Islet precursor cell (in vitro differentiated cells): ENCODE measurements at regions not wholly inside any gene's neighbourhood (a gene's known extent, or its start where the extent isn't known, plus 50 kb on each side); places are given as distances from the start of the nearest gene placed in this dataset.
A peak's percentile ranks its signal among the peaks of the same experiment; 100 is the strongest.

Source experiments
- DNase-seq: peaks from one replicate; pipeline ENCODE4 v3.0.0-alpha.2; 2018

DNA sequence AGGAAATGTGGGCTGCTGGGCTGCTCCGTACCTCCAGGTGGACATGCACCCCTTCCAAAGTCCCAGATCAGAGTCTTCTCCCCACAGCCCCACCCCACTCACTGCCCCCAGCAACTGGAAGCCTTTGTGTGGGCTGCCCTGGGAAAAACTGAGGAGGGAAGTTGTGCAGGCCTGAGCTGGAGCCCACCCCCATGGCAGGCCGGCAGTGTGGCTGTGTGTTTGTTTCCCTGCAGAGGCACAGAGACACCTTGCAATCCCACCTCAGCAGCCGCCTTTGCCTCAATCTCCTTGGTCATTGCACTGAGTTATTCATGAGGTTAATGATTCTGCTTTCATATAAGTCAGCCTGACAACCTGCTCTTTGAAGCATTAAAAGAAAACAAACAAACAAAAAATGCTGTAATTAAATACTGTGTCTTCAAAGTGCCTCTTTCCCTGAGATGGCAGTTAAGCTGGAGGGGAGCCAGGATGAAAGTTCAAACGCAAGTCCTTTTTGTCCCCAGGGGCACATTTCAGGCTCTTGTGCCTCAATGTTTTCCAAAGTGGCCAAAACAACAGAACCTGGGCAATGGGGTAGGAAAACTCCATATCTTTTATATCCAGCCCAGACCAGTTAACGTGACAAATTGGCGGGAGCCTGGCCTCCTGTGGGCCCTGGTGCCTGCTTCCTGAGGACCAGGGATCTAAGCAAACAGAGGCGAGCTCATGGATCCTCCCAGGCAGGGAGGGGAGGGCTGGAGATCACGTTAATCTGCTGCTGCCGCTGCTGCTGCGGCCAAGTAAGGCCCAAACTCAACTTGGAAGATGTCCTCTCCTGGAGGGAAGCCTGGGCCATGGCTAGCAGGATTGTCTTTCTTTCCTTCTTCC, 51.9 kb upstream of the TSPAN11 start:
- DNase-seq, result peak; percentile 54

GRCh38 chr12:30870491-30871265, 55.9 kb upstream of the TSPAN11 start:
- peak; percentile 41 for DNase-seq

DNA sequence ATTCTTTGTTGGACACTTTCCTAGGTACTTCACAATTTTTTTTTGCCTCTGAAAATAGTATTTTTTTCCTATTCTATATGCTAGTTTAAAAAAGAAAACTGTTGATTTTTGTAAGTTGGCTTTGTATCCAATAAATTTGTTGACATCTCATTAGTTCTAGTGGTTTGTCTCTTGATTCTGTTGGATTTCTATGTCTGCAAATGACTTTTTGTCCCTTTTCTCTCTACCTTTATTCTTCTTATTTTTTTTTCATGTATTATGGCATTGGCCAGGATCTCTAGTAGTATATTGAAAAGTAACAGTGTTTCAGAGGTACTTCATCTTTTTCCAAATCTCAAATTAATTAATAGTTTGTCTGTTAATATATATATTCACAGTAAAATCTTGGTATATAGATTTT, 59.1 kb upstream of the TSPAN11 start:
- no peak for DNase-seq

DNA sequence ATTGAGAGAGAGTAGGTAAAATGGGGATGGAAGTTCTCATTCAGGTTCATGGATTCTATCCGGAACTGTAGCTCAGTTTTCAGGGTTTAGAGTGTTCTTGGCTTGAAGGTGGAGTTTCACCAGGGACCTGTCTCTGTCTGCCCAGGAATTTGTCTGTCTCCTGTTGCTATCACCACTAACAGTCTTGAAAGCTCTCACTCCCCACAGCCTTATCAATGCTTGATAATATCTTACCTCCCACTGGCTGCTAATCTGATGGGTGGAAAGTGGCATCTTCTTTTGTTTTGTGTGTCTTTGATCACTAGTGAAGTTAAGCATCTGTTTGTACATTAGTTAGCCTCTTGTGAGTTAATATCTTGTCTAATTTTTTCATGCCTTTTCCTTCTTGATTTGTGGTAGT, 60.3 kb upstream of the TSPAN11 start:
- no peak for DNase-seq

- peak; percentile 39 for DNase-seq
Observed at GRCh38 chr12:30863839-30864238, 62.7 kb upstream of the TSPAN11 start.

- DNase-seq, result peak; percentile 41
Observed at GRCh38 chr12:30862486-30862885, 64.1 kb upstream of the TSPAN11 start.

- peak; percentile 38 for DNase-seq
Observed at GRCh38 chr12:30859226-30859625, 67.3 kb upstream of the TSPAN11 start.

DNA sequence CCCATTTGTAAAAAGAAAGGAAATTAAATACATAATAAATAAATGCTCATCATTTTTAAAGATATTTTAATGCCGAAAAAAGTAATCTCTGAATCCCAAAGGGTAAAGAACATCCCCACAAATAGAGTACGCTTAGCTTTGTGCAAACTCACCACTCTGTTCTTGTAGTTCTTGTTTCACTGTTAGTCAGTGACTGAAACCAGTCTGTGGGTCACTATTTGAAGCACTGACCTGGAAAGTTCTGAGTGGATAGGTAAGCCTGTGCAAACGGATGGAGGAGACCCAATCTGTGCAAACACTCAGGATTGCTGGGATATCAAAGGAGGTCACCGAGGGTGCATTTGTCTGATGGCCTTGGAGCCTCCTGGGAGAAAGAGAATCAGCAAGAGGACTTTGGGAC, 68.1 kb upstream of the TSPAN11 start:
- DNase-seq, result no peak

GRCh38 chr12:30853561-30854133, 72.9 kb upstream of the TSPAN11 start:
- peak; percentile 51 for DNase-seq

DNA sequence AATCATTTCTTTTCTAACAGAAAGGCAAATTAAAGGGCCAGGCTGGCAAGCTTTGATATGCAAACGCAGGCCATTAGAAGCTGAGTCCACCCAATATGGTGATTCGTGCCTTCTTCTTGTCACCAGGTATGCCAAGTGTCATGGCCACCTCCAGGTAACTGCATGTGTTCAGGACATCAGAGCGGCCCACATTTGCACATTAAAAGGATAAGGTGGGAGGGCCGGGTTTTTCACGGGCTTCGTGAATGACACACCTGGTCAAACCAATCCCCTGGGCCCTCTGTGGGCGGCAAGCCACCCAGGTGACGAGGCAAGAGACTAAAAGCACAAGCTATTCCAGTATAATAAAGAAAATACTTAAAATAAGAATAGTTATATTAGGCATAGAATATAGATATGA, 75.9 kb upstream of the TSPAN11 start:
- DNase-seq, result peak; percentile 57

DNA sequence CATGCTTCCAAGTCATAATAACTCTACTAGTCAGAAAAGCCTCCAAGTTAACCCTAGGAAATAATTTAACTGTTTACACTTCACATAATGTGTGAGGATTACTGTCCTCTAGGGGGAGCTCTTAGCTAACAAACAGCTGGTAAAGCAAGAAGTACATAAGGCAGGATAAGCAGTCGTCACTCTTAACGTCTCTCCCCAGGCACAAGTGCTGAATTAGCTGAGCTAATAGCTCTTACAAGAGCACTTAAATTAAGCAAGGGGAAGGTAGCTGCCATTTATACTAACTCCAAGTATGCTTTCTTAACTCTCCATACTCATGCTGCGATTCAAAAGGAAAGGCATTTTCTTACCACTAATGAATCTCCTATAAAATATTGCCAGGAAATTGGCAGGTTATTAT, 79.3 kb upstream of the TSPAN11 start:
- peak; percentile 57 for DNase-seq

GRCh38 chr12:30846776-30847175, 79.8 kb upstream of the TSPAN11 start:
- DNase-seq, result peak; percentile 32

DNA sequence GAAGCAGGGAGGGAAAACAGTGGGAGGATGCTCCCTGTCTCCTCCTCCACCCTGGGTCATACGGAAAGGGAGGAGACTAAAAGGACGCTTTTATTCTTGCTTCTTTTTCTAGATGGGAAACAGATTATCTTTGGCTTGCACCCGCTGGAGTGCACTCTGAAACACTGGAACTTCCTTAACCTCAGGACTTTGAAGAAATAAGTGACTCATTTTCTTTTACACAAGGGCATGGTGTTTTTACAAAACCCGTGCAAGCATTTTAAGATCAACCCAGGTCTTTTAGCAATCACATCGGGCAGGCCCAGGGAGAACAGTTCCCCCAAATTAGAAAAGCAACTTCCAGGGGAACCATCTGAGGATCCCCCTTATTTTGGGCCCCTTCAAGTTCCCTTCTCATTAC, 80.9 kb upstream of the TSPAN11 start:
- DNase-seq, result peak; percentile 13

DNA sequence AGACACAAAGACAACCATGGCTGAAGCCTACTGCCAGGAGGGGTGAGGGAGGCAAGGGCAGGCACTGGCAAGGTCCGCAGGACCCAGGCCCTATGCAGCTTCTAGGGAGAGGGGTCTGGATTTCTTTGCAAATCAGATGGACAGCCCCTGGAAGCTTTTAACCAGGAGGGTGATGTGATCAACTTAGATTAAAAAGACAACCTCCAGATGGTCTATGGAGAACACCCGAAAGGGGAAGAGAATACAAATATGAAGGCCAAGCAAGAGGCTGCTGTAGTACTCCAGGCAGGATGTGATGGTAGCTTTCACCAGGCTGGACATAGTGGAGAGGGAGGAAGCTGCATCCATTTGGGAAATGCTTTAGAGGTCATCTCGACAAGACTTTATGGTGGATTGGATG, 83.3 kb upstream of the TSPAN11 start:
- peak; percentile 42 for DNase-seq

DNA sequence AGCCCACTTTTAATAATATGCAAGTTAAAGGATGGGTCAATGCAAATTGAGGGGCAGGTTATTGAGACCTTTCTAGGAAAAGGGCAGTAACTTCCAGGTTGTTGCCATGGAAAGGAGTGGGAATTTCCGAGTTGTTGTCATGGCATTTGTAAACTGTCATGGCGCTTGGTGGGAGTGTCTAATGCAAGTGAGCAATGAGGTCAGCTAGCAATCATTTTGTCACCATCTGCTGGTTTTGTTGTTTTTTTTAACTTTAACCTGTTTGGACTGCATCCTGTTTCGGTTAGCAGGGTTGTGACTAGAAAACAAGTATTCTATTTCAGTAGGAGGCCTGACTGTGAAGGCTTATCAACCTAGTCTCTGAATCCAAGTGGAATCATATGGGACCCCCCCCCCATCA, 85.8 kb upstream of the TSPAN11 start:
- DNase-seq, result no peak

DNA sequence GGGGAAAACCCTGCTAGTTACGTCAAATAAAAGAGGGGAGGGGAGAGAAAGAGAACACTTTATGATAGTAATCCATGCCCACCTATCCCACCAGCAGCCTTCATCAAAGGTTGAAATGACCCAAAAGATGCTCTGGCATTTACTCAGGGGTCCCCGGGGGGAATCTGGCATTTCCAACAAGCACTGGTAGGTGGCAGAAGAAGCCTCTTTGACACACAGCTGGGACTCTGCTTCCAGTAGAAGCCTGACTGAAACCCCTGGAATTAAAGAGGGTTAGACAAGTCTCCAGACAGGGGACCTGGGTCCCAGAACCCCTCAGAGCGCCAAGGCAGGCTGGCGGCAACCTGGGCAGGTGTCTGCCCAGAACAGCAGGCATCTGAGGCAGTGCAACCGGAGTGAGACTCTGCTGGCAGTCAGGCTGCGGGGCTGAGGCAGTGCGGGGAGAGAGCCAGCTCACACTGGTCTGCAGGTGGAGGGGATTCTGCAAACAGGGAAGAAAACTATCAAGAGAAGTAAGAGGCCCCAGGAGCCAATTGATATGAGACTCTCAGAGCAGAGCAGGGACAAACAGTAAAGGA, 85.0 kb upstream of the CAPRIN2 start:
- peak; percentile 63 for DNase-seq

GRCh38 chr12:30837595-30837994, 82.8 kb upstream of the CAPRIN2 start:
- peak; percentile 43 for DNase-seq

- DNase-seq, result peak; percentile 27
Observed at GRCh38 chr12:30836656-30837445, 82.1 kb upstream of the CAPRIN2 start.

GRCh38 chr12:30835216-30835615, 80.5 kb upstream of the CAPRIN2 start:
- peak; percentile 33 for DNase-seq

DNA sequence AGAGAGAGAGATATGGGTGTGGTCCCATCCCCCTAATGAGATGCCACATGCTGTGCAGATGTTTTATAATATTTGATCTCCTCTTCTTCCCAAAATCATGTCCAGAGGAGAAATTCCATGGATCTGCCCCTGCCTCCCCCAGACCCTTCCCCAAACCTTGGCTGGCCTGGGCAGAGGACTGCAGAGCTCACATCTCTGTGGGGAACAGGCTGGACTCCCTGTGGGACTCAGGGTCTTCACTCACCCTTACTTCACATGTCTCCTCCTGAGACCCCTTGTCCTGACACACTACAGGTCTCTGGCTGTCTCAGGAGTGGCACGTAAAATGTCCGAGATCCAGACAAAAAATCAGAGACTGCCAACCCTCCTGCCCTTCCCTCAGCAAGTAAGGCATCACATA, 76.0 kb upstream of the CAPRIN2 start:
- DNase-seq, result peak; percentile 29

- DNase-seq, result peak; percentile 33
Observed at GRCh38 chr12:30829876-30830275, 75.1 kb upstream of the CAPRIN2 start.

DNA sequence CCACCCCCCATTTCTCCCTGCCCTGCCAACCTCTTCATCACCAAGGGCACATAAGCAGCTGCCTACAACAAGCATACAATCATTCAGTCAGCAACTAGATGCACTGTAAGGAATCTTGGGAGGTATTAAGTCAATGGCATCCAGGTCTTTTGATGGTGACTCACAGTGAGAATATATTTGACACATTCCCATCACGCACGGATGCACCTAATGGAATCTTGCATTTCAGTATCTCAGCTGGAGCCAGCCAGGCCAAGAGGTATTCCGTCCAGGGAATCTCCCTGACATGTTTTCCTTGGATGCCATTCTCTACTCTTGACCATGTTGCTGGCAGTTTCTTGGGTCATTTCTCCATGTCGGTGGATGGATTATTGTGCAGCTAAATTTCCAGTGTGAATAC, 73.9 kb upstream of the CAPRIN2 start:
- no peak for DNase-seq
